SH-SY5Y (cell line): ENCODE measurements at regions not wholly inside any gene's neighbourhood (a gene's known extent, or its start where the extent isn't known, plus 50 kb on each side); places are given as distances from the start of the nearest gene placed in this dataset.

Source experiments
- GATA2 ChIP-seq: IDR thresholded peaks from 2 replicates; pipeline ENCODE4 v1.6.1; 2011; ENCODE audit warnings: mild to moderate bottlenecking, low read depth, low read length
- GATA3 ChIP-seq: IDR thresholded peaks from 2 replicates; pipeline ENCODE4 v1.6.1; 2011; ENCODE audit warnings: low read depth, mild to moderate bottlenecking, low read length, moderate library complexity

- TF ChIP-seq GATA2 (peak; percentile 90), GATA3 (peak; percentile 91)
Observed at GRCh38 chr18:38321262-38321661, 755.7 kb upstream of the CELF4 start.
